Liver (tissue), 8 donors: ENCODE measurements at regions not wholly inside any gene's neighbourhood (a gene's known extent, or its start where the extent isn't known, plus 50 kb on each side); places are given as distances from the start of the nearest gene placed in this dataset.

ENCODE experiments used
- DNase-seq: peaks from one replicate; pipeline ENCODE4 v3.0.0-alpha.2; 2017; ENCODE audit warnings: low spot score
- H3K27ac ChIP-seq, 2 donors: one replicate each; pipeline ENCODE4 v1.7.0; 2013; ENCODE audit warnings: inconsistent platforms in 2 of 2, low read length in 2 of 2, control low read depth in 1 of 2, low read depth in 1 of 2, mild to moderate bottlenecking in 1 of 2
- H3K27me3 ChIP-seq, 4 donors: one replicate each; pipeline versions ENCODE4 v1.6.1 to v1.7.0; 2013; ENCODE audit warnings: low read length in 3 of 4, inconsistent platforms in 1 of 4, mild to moderate bottlenecking in 1 of 4, moderate library complexity in 1 of 4; ENCODE audit not compliant: control insufficient read depth in 4 of 4, insufficient read depth in 4 of 4
- H3K36me3 ChIP-seq, 4 donors: one replicate each; pipeline versions ENCODE4 v1.6.1 to v1.7.0; 2013; ENCODE audit warnings: low read length in 3 of 4, mild to moderate bottlenecking in 3 of 4, low read depth in 1 of 4, moderate library complexity in 1 of 4; ENCODE audit not compliant: control insufficient read depth in 4 of 4, insufficient read depth in 3 of 4
- H3K4me1 ChIP-seq, 4 donors: one replicate each; pipeline versions ENCODE4 v1.6.1 to v1.7.0; 2013; ENCODE audit warnings: low read length in 3 of 4, mild to moderate bottlenecking in 3 of 4, moderate library complexity in 1 of 4; ENCODE audit not compliant: control insufficient read depth in 4 of 4, insufficient read depth in 4 of 4
- H3K4me3 ChIP-seq, 3 donors: one replicate each; pipeline versions ENCODE4 v1.6.1 to v1.7.0; 2013; ENCODE audit warnings: low read length in 3 of 3, control low read depth in 1 of 3, low read depth in 1 of 3, mild to moderate bottlenecking in 1 of 3
- H3K9ac ChIP-seq, 2 donors: one replicate each; pipeline ENCODE4 v1.7.0; 2013; ENCODE audit warnings: low read length in 2 of 2, mild to moderate bottlenecking in 2 of 2, moderate library complexity in 2 of 2, control low read depth in 1 of 2, low read depth in 1 of 2
- H3K9me3 ChIP-seq, 4 donors: one replicate each; pipeline versions ENCODE4 v1.6.1 to v1.7.0; 2013; ENCODE audit warnings: low read length in 3 of 4; ENCODE audit not compliant: control insufficient read depth in 4 of 4
- FOXA1 ChIP-seq: IDR thresholded peaks from 2 replicates; pipeline ENCODE4 v1.6.1; 2016; ENCODE audit warnings: antibody characterized with exemption
- FOXA2 ChIP-seq: IDR thresholded peaks from 2 replicates; pipeline ENCODE4 v1.6.1; 2016; ENCODE audit warnings: antibody characterized with exemption
- GABPA ChIP-seq, 2 donors: IDR thresholded peaks in 1 of 2; conservative IDR thresholded peaks in 1 of 2; 2 replicates each; pipeline ENCODE4 v1.6.1; 2016; ENCODE audit warnings: antibody characterized with exemption in 2 of 2, mild to moderate bottlenecking in 1 of 2, moderate library complexity in 1 of 2
- HNF4A ChIP-seq, 2 donors: conservative IDR thresholded peaks; 2 replicates each; pipeline ENCODE4 v1.6.1; 2016; ENCODE audit warnings: antibody characterized with exemption in 2 of 2, mild to moderate bottlenecking in 2 of 2
- HNF4G ChIP-seq: IDR thresholded peaks from 2 replicates; pipeline ENCODE4 v1.6.1; 2016; ENCODE audit warnings: antibody characterized with exemption
- JUND ChIP-seq, 2 donors: IDR thresholded peaks; 2 replicates each; pipeline ENCODE4 v1.6.1; 2016; ENCODE audit warnings: antibody characterized with exemption in 2 of 2
- NR2F2 ChIP-seq: IDR thresholded peaks from 2 replicates; pipeline ENCODE4 v1.6.1; 2016; ENCODE audit warnings: antibody characterized with exemption
- RAD21 ChIP-seq, 2 donors: IDR thresholded peaks; 2 replicates each; pipeline ENCODE4 v1.6.1; 2016; ENCODE audit warnings: antibody characterized with exemption in 2 of 2, mild to moderate bottlenecking in 2 of 2
- RXRA ChIP-seq, 2 donors: IDR thresholded peaks; 2 replicates each; pipeline ENCODE4 v1.6.1; 2017 to 2018; ENCODE audit warnings: antibody characterized with exemption in 2 of 2, mild to moderate bottlenecking in 1 of 2
- SP1 ChIP-seq: IDR thresholded peaks from 2 replicates; pipeline ENCODE4 v1.6.1; 2018; ENCODE audit warnings: antibody characterized with exemption, mild to moderate bottlenecking
- TAF1 ChIP-seq: conservative IDR thresholded peaks from 2 replicates; pipeline ENCODE4 v1.6.1; 2016; ENCODE audit warnings: antibody characterized with exemption, mild to moderate bottlenecking
- YY1 ChIP-seq: IDR thresholded peaks from 2 replicates; pipeline ENCODE4 v1.6.1; 2016; ENCODE audit warnings: antibody characterized with exemption, mild to moderate bottlenecking
- WGBS: extraction: QIAGEN DNeasy Blood & Tissue Kit; methylation state at CpG from one replicate; pipeline ENCODE4 v1.1.7; 2013; 5-methylcytosine and 5-hydroxymethylcytosine counted together
- TF ChIP-seq, protein P1 (sequence below): IDR thresholded peaks from 2 replicates; pipeline ENCODE4 v1.6.1; 2016; ENCODE audit warnings: antibody characterized with exemption
- TF ChIP-seq, protein P2 (sequence below): IDR thresholded peaks from 2 replicates; pipeline ENCODE4 v1.6.1; 2016; ENCODE audit warnings: antibody characterized with exemption
- TF ChIP-seq, protein P3 (sequence below): IDR thresholded peaks from 2 replicates; pipeline ENCODE4 v1.6.1; 2016; ENCODE audit warnings: antibody characterized with exemption, mild to moderate bottlenecking
- TF ChIP-seq, protein P4 (sequence below): fragments of 150-350 bp; IDR thresholded peaks from 2 replicates; pipeline ENCODE4 v1.5.1; 2017; ENCODE audit warnings: improper control_type of control experiment, low read depth, low read length; ENCODE audit not compliant: missing input control
- donor health status: healthy.
- donor health status: healthy.
- donor health status: healthy.
- donor health status: healthy.
- donor health status: healthy.

DNA sequence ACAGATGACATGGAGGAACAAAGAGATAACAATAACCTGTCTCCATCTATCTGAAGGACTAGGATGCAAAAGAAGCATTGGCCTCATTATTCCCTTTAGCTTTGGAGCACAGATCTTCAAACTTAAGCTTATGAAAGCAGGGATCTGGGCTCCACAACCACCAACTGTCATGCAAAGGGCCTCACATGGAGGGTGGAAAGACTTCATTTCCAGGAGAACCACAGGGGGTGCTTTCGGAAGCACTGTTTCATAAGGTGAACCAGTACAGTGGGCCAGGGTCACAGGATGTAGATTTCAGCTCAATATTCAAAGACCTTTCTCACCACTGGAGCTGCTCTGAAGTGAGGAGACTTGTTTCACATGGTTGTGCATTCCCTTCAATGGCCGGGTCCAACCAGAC, 55.1 kb upstream of the MYB start:
- no peak overlapping the region for H3K27ac ChIP-seq
- H3K27me3 ChIP-seq: no peaks in the 10 kb centered on the region
- H3K36me3 ChIP-seq: no peaks in the 10 kb centered on the region
- H3K4me1 ChIP-seq: peaks cover 3 to 15% (median 6%) of the 10 kb centered on the region in 4 donors
- no peak for DNase-seq
- WGBS: 99% methylated on average over 2 of the region's 2 CpGs
- no peak overlapping the region for H3K4me3 ChIP-seq
- no peak overlapping the region for H3K9ac ChIP-seq
- TF ChIP-seq, protein P1, sequence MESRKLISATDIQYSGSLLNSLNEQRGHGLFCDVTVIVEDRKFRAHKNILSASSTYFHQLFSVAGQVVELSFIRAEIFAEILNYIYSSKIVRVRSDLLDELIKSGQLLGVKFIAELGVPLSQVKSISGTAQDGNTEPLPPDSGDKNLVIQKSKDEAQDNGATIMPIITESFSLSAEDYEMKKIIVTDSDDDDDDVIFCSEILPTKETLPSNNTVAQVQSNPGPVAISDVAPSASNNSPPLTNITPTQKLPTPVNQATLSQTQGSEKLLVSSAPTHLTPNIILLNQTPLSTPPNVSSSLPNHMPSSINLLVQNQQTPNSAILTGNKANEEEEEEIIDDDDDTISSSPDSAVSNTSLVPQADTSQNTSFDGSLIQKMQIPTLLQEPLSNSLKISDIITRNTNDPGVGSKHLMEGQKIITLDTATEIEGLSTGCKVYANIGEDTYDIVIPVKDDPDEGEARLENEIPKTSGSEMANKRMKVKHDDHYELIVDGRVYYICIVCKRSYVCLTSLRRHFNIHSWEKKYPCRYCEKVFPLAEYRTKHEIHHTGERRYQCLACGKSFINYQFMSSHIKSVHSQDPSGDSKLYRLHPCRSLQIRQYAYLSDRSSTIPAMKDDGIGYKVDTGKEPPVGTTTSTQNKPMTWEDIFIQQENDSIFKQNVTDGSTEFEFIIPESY: no peak
- TF ChIP-seq FOXA2 (no peak), GABPA (IDR thresholded peaks at IDR 0.05 in 1 of 2, conservative IDR thresholded peaks at IDR 0.05 in 1 of 2) (no peak), FOXA1 (no peak), SP1 (no peak), JUND (IDR thresholded peaks at IDR 0.05) (no peak), HNF4G (no peak), HNF4A (conservative IDR thresholded peaks at IDR 0.05) (no peak), TAF1 (no peak), RAD21 (IDR thresholded peaks at IDR 0.05) (no peak), NR2F2 (no peak)
- TF ChIP-seq, protein P2, sequence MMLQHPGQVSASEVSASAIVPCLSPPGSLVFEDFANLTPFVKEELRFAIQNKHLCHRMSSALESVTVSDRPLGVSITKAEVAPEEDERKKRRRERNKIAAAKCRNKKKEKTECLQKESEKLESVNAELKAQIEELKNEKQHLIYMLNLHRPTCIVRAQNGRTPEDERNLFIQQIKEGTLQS: no peak
- H3K9me3 ChIP-seq: no peaks in the 10 kb centered on the region

DNA sequence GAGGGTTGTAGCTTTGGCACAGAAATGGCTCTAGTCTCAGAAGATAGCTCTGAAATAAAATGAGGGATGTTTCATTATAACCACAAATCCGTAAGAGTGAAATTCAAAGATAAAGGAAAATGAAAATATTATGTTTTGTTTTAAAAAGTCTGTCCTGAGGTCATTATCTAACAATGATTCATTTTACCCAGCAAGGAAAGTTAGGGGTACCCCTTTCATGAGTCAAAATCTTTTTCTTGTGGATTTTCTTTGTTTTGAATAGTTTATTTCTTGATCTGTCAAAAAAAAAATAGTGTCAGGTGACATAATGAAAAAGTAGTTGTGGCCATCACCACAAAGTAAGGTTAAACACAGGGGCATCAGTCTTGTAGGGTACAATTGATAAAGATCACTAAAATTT, 59.7 kb upstream of the MYB start:
- H3K9ac ChIP-seq: no peak overlapping the region
- H3K36me3 ChIP-seq: no peaks in the 10 kb centered on the region
- H3K9me3 ChIP-seq: no peaks in the 10 kb centered on the region
- no peaks in the 10 kb centered on the region for H3K27me3 ChIP-seq
- H3K4me1 ChIP-seq: peaks cover 3 to 34% (median 8%) of the 10 kb centered on the region in 4 donors
- TF ChIP-seq, protein P3, sequence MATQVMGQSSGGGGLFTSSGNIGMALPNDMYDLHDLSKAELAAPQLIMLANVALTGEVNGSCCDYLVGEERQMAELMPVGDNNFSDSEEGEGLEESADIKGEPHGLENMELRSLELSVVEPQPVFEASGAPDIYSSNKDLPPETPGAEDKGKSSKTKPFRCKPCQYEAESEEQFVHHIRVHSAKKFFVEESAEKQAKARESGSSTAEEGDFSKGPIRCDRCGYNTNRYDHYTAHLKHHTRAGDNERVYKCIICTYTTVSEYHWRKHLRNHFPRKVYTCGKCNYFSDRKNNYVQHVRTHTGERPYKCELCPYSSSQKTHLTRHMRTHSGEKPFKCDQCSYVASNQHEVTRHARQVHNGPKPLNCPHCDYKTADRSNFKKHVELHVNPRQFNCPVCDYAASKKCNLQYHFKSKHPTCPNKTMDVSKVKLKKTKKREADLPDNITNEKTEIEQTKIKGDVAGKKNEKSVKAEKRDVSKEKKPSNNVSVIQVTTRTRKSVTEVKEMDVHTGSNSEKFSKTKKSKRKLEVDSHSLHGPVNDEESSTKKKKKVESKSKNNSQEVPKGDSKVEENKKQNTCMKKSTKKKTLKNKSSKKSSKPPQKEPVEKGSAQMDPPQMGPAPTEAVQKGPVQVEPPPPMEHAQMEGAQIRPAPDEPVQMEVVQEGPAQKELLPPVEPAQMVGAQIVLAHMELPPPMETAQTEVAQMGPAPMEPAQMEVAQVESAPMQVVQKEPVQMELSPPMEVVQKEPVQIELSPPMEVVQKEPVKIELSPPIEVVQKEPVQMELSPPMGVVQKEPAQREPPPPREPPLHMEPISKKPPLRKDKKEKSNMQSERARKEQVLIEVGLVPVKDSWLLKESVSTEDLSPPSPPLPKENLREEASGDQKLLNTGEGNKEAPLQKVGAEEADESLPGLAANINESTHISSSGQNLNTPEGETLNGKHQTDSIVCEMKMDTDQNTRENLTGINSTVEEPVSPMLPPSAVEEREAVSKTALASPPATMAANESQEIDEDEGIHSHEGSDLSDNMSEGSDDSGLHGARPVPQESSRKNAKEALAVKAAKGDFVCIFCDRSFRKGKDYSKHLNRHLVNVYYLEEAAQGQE: no peak
- TF ChIP-seq SP1: no peak
- TF ChIP-seq FOXA2: no peak
- no peak for TF ChIP-seq YY1
- TF ChIP-seq RXRA (IDR thresholded peaks at IDR 0.05): no peak
- TF ChIP-seq, protein P2: no peak
- TF ChIP-seq RAD21 (IDR thresholded peaks at IDR 0.05): no peak
- TF ChIP-seq, protein P4, sequence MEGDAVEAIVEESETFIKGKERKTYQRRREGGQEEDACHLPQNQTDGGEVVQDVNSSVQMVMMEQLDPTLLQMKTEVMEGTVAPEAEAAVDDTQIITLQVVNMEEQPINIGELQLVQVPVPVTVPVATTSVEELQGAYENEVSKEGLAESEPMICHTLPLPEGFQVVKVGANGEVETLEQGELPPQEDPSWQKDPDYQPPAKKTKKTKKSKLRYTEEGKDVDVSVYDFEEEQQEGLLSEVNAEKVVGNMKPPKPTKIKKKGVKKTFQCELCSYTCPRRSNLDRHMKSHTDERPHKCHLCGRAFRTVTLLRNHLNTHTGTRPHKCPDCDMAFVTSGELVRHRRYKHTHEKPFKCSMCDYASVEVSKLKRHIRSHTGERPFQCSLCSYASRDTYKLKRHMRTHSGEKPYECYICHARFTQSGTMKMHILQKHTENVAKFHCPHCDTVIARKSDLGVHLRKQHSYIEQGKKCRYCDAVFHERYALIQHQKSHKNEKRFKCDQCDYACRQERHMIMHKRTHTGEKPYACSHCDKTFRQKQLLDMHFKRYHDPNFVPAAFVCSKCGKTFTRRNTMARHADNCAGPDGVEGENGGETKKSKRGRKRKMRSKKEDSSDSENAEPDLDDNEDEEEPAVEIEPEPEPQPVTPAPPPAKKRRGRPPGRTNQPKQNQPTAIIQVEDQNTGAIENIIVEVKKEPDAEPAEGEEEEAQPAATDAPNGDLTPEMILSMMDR: no peak
- H3K27ac ChIP-seq: peak overlapping the region; percentile 67 to 87
- H3K4me3 ChIP-seq: no peak overlapping the region
- no peak for DNase-seq
- 86% methylated on average over 1 of the region's 1 CpG for WGBS
